Kidney tubule cell (primary cell): ENCODE measurements at regions not wholly inside any gene's neighbourhood (a gene's known extent, or its start where the extent isn't known, plus 50 kb on each side); places are given as distances from the start of the nearest gene placed in this dataset.
A peak's percentile ranks its signal among the peaks of the same experiment; 100 is the strongest.

Experiments used
- DNase-seq: peaks from one replicate; pipeline ENCODE4 v3.0.0-alpha.2; 2018; ENCODE audit warnings: low spot score

DNA sequence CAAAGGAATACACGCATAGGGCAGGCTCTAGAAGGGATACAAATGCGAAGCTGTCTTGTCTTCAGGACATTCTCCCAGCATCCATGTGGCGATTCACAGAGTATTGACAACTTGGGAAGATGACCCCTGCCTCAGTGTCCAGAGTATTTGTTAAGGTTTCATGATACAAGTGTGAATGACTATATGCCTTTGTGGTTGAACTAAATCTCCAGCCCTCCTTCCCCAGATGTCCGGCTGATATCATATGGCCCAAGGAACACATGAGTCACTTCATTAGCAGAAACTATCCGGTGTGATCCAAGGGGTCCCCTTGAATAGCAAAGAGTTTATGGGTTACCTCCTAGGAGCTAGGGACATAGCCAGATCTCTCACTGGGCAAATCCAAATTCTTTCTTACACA is 151.0 kb downstream of the INSIG2 start:
- DNase-seq: no peak

DNA sequence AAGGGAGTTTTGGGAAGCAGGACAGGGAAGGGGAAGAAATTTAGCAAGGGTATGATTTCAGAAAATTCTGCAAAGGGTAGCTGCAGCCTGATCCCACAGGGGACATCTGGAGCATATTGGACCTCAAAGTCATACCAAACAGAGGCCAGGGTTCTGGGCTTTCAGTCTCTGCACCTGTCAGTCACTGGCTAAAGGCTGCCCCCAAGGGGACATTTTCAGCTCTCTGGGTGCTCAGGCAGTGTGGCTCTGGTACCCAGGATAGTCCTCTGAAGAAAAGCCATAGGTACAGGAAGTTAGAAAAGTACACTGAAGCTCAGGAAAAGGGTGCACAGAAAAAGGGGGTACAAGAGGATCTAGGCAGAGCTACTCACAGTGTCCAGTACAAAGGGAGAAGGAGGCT is 149.2 kb downstream of the INSIG2 start:
- no peak for DNase-seq

DNA sequence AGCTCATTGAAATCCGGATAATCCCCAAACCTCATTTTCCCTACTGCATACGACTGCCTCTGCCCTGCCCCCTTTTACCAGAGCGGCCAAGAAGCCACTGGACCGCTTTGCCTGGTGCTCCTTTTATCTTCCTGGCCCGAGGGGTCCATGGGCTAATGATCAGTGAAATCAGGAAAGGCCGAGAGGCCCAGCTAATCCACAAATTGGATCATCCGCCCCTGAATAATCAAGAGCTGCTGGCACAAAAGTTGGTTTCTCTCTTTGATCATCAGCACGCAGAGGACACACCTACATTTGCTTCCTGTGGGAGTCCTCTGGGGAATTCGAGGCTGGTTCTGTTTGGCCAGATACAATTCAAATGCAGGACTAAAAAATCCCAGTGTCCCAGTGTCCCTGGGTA is 144.5 kb downstream of the INSIG2 start:
- DNase-seq: no peak

- DNase-seq: no peak
Measured at GRCh38 chr2:118232391-118232790, 144.1 kb downstream of the INSIG2 start.

DNA sequence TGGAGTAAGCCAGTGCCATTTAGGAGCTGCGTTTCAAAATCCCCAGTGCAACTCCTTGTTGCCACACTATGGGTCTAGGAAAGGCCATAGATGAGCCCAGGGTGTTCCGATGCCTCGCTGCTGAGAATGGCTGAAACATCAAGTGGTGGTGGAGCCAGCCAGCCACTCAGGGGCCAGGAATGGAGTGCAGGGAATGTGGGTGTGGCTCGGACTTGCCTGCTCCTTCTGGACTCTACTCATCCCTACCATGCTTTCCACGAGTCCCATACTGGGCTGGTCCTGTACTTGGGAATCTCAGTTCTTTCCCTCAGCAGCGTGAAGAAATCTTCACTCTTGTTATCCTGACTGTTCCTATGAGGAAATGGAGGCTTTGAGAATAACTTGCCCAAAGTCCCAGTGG is 143.5 kb downstream of the INSIG2 start:
- DNase-seq: no peak

GRCh38 chr2:118227698-118228508 is 139.6 kb downstream of the INSIG2 start:
- no peak for DNase-seq

DNA sequence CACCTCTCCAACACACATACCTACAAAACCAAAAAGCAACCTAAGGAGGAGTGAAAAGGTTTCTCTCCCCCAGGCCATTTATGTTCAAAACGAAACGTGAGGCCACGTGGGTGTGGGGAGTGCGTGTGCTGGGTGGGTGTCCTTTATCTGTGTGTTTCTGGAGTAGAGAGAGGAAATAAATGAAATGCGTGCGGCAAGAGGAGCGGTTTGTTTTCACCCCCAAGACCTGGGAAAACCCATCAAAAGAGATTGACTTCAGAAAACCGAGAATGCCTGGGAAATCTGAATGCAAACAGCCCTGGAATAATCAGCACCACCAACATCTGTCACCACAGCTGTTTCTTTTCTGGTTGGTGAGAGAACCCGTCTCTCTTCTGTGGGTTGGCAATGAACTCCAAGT is 137.4 kb downstream of the INSIG2 start:
- no peak for DNase-seq

DNA sequence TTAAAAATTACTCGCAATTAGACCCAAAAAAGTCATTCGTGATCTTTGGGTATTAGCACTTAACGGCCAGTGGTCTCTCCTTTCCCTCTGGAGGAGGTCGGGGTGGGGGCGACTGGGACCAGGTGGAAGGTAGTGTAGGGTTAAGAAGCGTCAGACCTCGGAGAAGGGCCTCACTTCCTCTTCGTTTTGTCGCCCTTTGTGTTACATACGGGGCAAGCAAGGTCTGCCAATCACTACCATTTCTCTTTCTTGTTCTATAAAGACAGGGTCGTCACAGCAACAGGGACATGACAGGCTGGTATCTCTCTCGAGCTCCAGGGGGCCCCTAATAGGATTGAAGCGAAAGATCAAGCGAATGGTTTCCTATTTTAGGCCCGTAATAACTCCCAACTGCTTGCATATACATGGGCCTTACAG is 136.6 kb downstream of the INSIG2 start:
- no peak for DNase-seq

DNA sequence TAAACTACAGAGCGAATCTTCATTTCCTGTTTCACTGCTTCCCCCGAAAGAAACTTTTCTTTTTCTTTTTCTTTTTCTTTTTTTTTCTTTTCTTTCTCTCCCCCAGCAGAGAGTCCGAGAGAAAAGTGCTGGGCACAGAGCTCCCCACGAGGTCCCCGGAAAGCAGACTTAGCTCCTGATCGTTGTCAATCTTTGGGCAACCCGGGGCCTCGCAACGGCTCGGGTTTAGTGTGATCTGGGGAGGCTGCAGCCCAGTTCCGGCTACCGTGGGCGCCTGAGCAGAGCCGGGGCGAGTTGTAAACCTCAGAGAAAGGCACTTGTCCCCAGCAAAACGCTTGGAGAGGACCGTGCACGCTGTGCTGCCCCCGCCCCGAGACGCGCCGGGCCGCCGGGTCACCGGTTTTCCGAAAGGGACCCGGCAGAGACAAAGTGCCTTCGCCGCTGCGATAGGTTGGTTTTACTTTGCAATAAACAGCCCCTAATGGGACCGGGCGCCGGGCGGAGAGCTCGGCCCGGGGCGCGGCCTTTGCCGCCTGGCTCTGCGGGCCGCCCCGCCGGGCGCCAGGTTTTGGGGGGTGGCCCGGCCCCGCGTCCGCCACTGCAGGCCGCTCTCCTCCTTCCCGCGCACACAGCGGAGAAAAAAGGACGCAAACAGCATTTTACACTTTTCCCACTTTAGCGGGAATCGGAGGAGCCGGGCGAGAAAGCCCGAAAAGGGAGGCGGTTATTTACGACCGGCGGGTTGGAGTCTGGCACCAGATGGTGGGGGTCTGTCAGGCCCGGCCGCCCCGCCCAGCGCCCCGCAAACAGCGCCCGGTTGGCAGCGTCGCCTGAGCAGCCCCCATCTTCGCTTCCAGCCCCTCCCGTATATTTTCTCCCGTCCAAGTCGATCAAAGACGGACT is 136.0 kb downstream of the INSIG2 start:
- DNase-seq: peak; percentile 23

- DNase-seq: no peak
Measured at GRCh38 chr2:118223511-118223991, 135.3 kb downstream of the INSIG2 start.

- DNase-seq: no peak
Measured at GRCh38 chr2:118222672-118223421, 134.6 kb downstream of the INSIG2 start.

- DNase-seq: no peak
Measured at GRCh38 chr2:118222273-118222594, 134.0 kb downstream of the INSIG2 start.

DNA sequence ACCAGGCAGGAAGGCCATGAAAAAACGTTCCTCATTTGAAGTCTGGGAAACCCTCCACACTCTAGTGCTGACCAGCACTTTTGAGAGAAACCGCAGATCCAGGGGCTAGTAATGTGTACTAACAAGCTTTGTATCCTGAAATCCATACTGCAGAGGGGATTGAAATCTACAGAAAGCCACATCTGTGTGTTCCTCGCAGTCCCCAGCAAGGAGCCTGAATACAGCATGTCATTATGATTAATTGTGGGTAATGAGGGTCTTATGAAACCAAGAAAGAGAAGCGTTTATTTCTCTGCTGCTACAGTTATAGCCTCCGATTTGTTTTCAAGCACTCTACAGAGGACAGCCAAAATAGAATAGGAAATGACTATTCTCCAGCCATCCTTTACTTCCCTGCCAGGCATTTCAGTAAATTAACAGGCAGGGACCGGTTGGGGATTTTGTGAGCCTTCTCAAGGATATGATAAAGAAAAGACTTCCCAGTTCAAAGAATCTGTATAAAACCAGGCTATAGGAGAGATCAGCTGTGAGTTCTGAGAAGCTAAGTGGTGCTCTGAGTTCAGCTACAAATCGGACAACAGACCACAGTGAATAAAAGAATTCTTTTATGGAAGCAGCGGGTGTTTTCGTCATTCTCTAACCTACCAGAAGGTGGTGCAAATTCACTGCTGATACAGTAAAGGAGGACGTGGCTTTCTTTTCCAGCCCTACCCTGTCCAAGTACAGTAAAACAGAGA is 133.4 kb downstream of the INSIG2 start:
- peak; percentile 68 for DNase-seq

DNA sequence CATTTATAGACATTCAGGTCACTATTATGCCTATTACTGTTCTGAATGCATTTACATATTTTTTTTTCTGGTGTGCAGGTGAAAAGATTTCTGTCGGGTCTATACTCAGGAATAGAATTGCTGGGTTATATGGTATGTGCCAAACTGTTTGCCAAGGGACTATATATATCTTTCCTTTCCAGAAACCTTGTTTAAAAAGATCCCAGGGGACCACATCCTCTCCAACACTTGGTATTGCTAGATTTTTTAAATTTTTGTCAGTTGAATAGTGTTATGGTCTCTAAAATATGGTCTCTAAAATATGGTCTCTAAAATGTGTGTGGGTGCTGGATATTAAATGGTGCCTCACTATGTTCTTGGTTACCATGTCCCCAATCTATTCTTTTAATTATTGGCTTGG is 131.3 kb downstream of the INSIG2 start:
- no peak for DNase-seq

DNA sequence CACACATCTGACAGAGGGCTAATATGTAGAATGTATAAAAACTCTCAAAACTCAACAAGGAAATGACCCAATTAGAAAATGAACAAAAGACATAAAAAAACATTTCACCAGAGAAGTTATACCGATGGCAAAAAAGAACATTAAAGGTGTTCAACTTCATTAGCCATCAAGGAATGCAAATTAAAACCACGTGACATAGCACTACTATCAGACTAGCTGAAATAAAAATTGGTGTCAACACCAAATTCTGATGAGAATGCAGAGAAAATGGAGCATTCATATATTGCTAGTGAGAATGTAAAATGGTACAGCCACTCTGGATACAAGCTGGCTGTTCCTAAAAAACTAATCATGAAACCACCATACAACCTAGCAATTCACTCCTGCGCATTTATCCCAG is 128.0 kb downstream of the INSIG2 start:
- DNase-seq: no peak

DNA sequence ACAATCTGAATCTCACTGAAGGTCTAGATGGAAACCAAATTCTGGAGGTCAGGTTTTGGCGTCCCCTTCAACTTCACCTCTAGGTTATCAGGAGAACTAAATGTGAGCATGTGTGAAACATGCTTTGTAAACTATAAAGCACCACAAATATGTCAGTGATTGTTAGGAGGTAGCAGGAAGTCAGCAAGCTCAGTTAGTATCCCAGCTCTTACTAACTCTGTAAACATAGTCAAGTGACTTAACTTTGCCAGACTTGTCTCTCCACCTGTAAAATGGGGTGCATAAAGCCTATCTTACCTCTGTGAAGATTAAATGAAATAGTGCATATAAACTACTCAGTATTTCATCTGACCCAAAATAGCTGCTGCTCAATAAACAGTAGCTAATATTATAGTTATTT is 121.5 kb downstream of the INSIG2 start:
- DNase-seq: no peak

DNA sequence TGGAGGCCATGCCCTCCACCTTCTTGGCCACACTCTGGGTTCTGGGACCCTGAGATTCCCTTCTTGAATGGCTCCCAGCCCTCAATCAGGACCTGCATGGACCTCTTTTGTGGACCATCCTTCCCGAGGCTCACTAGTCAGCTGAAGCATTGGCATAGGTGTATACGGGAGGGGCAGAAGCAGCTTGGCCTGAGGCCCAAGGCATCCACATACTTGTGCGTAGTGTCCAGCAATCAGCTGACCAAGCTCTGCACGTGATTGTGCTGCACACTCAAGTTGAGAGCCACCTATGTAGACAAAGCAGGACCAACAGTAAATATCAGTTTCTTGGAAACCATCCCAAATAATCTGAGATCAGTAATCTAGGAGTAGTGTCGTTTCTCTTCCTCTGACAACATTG is 119.6 kb downstream of the INSIG2 start:
- DNase-seq: no peak

DNA sequence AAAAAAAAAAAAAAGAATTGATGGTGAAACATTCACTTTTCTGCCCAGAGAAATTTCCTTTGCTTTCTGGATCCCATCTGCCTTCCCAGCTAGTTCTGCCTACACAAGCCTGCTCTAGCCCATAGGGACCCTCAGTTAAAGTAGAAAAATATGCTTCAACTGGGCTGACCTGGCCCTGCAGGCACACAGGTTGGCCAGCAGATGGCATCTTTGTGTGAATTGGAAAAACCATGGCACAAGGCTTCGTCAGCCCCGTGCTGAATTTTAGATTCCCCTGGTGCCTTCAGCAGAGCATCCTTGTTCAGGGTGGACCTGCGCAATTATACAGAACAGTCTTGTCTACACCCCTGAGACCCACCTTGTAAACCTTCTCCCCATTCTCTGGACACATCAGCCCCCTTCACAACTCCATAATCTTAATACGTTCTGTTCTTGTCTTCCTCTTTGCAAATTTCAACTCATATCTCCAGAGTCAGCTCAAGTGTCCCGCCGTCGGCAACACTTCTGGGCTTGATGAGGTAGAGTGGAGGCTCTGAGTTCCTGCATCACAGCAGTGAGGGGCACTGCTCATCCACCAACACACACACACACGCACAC is 114.5 kb downstream of the INSIG2 start:
- DNase-seq: peak; percentile 51

DNA sequence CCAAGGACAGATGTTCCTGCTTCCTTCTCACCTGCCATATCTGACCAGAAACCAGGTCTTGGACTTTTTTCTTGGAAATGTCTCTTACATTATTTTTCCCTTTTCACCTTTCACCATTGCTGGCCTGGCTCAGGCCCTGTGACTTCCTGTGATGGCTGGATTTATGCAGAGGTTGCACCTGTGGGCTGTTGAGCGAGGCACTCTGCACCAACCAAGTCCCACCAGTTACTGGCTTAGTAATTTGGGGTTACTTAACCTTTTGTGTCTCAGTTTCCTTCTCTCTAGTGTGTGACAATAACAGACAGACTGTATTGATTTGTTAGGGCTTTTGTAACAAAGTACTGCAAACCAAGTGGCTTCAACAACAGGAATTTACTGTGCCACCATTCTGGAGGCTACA is 110.0 kb downstream of the INSIG2 start:
- no peak for DNase-seq

GRCh38 chr2:118197011-118197675 is 108.9 kb downstream of the INSIG2 start:
- no peak for DNase-seq

DNA sequence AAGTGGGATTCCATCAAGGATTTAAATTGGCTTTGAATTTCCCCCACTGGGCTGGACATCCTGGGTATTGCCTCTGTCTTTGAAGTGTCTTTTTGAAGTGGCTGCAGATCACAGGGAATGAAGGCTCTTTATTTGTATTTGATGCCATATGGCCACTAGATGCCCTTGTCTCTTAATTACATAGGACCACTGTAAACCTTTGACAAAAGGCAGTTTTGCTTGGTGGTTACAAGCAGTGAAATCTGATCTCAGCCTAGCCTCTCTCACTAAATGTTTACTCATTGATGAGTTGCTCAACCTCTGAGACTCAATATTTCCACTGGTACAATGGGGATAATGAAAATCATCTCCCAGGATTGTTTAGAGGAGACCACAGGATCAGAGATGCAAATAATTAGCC is 102.2 kb downstream of the INSIG2 start:
- no peak for DNase-seq
